22Rv1 (cell line): ENCODE measurements at regions not wholly inside any gene's neighbourhood (a gene's known extent, or its start where the extent isn't known, plus 50 kb on each side); places are given as distances from the start of the nearest gene placed in this dataset.

Experiments used
- H3K27ac ChIP-seq: fragments of 450-650 bp; 2 replicates; pipeline ENCODE4 v1.5.1; 2017
- ZFX ChIP-seq: fragments of 450-650 bp; IDR thresholded peaks from 2 replicates; pipeline ENCODE4 v1.6.1; 2017; ENCODE audit warnings: antibody characterized with exemption, borderline replicate concordance
- TF ChIP-seq, protein P1 (sequence below): fragments of 450-650 bp; IDR thresholded peaks from 2 replicates; pipeline ENCODE4 v1.5.1; 2017; ENCODE audit warnings: mild to moderate bottlenecking

DNA sequence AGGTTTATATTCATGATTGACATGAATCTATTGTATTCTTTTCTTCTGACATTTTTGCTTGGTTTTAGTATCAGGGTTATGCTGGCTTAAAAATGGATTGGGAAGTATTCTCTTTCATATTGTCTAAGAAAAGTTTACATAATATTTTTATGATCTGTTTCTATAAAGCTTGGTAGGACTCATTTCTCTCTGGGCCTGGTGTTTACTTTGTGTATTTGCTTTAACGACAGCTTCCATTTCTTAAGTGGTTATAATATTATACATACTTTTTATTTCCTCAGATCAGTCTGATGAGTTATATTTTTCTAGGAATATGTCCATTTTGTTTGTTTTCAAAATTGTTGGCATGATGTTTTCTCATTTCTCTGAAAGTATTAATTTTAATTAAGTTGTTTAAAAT lies 117.9 kb upstream of the IL12A start:
- no peak overlapping the region for H3K27ac ChIP-seq

DNA sequence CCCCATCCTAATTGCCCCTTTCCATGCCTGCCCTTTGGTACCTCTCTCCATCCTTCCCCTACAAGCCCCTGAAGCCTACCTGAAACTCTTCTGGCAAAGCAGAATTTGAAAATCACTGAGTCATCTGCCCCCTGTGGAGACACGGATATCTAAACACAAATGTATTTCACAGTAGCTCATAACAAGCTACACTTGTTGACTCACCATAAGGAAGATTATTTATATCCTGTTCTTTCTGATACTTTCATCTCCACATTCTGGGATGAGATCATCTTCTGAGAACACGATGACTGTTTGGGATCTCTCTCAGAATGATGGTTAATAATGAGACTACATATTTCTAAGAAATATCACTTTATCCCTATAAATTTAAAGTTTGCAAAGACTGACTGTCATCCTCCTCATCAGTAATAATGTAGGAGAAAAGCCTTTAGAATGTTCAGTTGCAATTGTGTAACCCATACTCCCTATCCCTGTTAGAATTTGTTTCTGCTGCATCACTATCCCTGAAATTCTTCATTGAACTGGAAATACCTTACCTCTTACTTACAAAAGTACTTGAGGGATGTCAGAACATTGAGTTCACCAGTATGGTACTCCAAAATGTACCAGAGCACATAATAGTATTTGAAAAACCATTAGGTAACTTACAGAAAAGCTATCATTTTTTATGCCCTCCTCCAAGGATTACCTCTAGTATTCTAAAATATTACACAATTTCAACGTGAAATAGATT lies 116.1 kb upstream of the IL12A start:
- no peak overlapping the region for H3K27ac ChIP-seq
- no peak for TF ChIP-seq ZFX
- TF ChIP-seq, protein P1, sequence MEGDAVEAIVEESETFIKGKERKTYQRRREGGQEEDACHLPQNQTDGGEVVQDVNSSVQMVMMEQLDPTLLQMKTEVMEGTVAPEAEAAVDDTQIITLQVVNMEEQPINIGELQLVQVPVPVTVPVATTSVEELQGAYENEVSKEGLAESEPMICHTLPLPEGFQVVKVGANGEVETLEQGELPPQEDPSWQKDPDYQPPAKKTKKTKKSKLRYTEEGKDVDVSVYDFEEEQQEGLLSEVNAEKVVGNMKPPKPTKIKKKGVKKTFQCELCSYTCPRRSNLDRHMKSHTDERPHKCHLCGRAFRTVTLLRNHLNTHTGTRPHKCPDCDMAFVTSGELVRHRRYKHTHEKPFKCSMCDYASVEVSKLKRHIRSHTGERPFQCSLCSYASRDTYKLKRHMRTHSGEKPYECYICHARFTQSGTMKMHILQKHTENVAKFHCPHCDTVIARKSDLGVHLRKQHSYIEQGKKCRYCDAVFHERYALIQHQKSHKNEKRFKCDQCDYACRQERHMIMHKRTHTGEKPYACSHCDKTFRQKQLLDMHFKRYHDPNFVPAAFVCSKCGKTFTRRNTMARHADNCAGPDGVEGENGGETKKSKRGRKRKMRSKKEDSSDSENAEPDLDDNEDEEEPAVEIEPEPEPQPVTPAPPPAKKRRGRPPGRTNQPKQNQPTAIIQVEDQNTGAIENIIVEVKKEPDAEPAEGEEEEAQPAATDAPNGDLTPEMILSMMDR, result no peak

More for the DNA sequence above, 117.9 kb upstream of the IL12A start:
- no peak for TF ChIP-seq ZFX
- TF ChIP-seq, protein P1, result no peak

DNA sequence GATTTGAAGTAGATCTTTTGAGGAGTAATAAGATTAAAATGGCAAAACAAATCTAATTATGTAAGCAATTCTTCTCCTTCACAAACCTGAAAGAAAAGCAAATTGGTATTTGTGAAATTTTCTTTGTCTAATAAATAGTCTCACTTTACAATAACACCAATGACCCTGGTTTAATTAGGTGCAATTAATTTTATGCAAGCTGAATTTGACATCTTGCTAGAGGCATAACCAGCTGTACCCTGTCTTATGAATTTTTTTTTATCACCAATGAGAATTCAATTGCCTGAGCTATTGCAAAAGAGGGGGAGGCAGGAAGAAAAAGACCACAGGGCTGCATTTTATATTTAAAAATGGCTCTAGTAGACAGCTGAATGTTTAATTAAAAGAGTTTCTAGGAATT lies 113.5 kb upstream of the IL12A start:
- TF ChIP-seq, protein P1, result no peak
- no peak for TF ChIP-seq ZFX
- no peak overlapping the region for H3K27ac ChIP-seq

DNA sequence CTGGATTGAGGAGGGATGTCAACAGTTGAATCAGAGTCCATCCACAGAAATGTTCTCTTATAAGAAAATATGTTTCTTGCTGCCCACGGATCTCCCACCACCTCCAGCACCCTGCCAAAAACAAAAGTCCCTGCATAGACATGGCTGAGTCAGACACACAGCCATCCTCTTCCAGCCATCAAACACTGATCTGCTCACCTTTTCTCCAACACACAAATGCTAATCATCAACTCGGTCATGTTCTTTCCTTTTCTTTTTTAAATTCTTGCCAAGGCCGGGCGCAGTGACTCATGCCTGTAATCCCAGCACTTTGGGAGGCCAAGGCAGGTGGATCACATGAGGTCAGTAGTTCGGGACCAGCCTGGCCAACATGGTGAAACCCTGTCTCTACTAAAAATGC lies 110.7 kb upstream of the IL12A start:
- TF ChIP-seq ZFX, result no peak
- TF ChIP-seq, protein P1, result no peak
- H3K27ac ChIP-seq, result no peak overlapping the region

DNA sequence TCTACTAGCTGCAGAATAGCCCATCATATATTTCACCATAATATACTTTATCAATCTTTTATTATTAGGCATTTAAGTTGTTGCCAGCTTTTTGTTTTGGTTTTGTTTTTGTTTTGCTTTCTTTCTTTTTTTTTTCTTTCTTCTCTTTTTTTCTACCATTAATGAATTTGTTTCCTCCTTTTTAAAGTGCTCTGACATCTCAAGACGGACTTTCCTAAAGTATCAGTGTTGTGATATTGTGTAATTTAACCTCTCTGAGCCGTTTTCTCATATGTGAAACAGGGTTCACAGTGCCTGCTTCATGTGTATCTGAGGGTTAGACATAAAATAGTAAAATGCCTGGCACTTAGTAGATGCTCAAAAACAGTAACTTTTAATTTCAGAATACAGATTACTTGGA lies 109.5 kb upstream of the IL12A start:
- no peak overlapping the region for H3K27ac ChIP-seq
- TF ChIP-seq ZFX, result no peak
- TF ChIP-seq, protein P1, result no peak

DNA sequence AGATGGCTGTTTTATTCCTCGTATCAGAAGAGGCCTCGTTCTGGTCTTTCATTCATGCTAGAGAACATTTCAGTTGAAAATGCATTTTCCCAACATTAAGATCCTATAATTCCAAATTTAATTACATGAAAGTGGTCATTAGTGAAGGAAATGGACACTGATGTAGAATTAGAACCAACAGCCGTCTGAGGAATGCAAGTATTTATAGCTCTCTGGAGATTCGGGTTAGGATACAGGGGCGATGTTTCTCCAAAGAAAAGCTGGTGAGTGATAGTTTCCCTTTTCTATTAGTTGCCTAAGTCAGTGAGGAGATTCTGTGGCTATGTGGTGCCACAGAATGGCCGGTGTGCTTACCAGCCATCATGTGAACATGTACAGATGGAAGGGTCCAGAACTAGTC lies 109.0 kb upstream of the IL12A start:
- H3K27ac ChIP-seq, result no peak overlapping the region
- TF ChIP-seq ZFX, result no peak
- TF ChIP-seq, protein P1, result no peak

DNA sequence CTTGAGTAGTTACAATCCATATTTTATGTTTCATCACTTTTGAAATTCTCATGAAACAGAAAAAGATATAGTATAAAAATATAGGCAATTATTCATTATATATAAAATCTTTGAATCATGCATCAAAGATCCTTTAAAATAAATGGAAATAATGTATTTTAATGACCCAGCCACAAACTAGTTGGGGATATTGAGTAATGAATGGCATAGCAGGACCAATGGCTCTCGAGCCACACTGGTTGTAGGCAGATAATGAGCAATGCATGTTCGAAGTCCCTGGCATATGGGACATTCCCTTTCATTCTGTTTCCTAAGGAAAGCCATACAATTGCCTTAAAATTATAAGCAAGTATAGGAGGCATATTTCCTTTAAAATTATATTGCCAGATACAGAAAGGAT lies 107.4 kb upstream of the IL12A start:
- TF ChIP-seq, protein P1, result no peak
- TF ChIP-seq ZFX, result no peak

More for the DNA sequence above, 107.4 kb upstream of the IL12A start:
- no peak overlapping the region for H3K27ac ChIP-seq
